PFSK-1 (cell line): ENCODE measurements at regions not wholly inside any gene's neighbourhood (a gene's known extent, or its start where the extent isn't known, plus 50 kb on each side); places are given as distances from the start of the nearest gene placed in this dataset.

Experiments used
- FOXP2 ChIP-seq: optimal IDR thresholded peaks from 2 replicates; pipeline ENCODE3; 2011; ENCODE audit warnings: borderline replicate concordance, control low read depth, inconsistent platforms; ENCODE audit not compliant: insufficient read depth; ENCODE audit errors: extremely low read length, extremely low read depth
- POLR2AphosphoS5 ChIP-seq: IDR thresholded peaks from 2 replicates; pipeline ENCODE4 v1.6.1; 2012; ENCODE audit warnings: low read depth, mild to moderate bottlenecking, control low read depth, low read length, moderate library complexity
- SIN3A ChIP-seq: IDR thresholded peaks from 2 replicates; pipeline ENCODE4 v1.6.1; 2012; ENCODE audit warnings: mild to moderate bottlenecking, low read length, moderate library complexity, borderline replicate concordance; ENCODE audit not compliant: insufficient read depth
- TAF1 ChIP-seq: IDR thresholded peaks from 2 replicates; pipeline ENCODE4 v1.6.1; 2012; ENCODE audit warnings: low read length, control low read depth, borderline replicate concordance; ENCODE audit not compliant: insufficient read depth
- TF ChIP-seq, protein P1 (sequence below), 2 experiments: IDR thresholded peaks; 2 replicates each; pipeline versions ENCODE4 v1.6.1 to v1.8.0; 2011 to 2012; ENCODE audit warnings: low read depth in 2 of 2, low read length in 2 of 2, control low read depth in 1 of 2, inconsistent platforms in 1 of 2, mild to moderate bottlenecking in 1 of 2, moderate library complexity in 1 of 2; ENCODE audit not compliant: insufficient read depth in 1 of 2

DNA sequence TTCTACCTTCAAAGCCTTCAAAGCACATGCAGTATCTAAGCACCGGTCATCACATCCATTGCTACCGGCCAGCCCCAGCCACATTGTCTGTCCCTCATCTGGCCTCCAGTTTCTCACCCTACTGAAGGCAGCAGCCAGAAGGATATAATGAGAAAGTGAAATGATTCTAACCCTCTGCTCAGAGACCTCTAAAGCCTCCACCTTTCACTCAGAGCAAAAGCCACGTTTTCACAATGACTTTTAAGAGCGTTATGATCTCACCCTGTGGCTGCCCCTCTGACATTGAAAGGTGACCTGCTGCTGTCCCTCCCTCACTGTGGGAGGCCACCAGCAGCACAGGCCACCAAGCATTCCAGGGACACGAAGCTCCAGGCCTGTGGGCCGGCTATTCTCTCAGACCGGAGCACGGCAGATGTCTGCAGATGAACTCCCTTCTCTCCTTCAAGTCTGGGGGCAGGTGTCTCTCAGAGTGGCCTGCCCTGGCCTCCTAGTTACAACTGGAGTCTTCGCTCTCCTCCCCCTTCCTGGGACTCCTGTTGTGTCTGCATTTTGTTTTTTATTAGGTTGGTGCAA lies 94.9 kb upstream of the EEPD1 start:
- no peak for TF ChIP-seq POLR2AphosphoS5
- TF ChIP-seq TAF1 = no peak
- no peak for TF ChIP-seq SIN3A
- TF ChIP-seq, protein P1, sequence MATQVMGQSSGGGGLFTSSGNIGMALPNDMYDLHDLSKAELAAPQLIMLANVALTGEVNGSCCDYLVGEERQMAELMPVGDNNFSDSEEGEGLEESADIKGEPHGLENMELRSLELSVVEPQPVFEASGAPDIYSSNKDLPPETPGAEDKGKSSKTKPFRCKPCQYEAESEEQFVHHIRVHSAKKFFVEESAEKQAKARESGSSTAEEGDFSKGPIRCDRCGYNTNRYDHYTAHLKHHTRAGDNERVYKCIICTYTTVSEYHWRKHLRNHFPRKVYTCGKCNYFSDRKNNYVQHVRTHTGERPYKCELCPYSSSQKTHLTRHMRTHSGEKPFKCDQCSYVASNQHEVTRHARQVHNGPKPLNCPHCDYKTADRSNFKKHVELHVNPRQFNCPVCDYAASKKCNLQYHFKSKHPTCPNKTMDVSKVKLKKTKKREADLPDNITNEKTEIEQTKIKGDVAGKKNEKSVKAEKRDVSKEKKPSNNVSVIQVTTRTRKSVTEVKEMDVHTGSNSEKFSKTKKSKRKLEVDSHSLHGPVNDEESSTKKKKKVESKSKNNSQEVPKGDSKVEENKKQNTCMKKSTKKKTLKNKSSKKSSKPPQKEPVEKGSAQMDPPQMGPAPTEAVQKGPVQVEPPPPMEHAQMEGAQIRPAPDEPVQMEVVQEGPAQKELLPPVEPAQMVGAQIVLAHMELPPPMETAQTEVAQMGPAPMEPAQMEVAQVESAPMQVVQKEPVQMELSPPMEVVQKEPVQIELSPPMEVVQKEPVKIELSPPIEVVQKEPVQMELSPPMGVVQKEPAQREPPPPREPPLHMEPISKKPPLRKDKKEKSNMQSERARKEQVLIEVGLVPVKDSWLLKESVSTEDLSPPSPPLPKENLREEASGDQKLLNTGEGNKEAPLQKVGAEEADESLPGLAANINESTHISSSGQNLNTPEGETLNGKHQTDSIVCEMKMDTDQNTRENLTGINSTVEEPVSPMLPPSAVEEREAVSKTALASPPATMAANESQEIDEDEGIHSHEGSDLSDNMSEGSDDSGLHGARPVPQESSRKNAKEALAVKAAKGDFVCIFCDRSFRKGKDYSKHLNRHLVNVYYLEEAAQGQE (IDR thresholded peaks at IDR 0.05; ENCODE audit: insufficient read depth in 1 of 2, low read depth in 2 of 2, low read length in 2 of 2) = no peak
- TF ChIP-seq FOXP2 = no peak

DNA sequence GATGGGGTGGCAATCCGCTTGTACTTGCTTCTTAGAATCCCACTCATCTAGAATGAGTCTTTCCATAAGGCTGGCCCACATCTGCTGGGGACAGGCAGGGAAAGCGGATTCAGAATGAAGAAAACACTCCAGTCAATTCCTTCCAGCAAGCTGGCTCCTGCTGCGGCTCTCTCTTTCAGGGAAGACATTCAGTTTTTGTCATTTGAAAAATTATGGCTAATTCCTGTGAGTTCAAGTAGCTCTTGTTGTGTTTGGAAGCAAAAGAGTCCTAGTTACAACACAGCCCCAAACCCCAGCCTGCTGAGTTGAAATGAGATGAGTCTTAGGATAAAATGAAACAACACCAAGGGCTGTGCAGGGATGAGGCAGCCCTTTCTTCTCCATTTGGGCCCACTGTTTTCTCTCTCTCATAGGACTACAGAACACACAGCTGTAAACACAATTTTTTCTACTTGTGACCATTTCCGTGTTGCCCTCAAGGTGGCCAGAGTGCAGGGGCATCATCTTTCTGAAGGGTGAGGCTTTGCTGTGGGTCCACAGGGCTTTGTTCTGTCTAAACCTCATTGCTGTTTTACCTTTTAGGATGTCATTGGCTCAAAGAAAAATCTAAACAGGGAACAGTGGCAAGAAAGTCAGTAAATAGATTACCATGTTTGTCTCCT lies 90.8 kb upstream of the EEPD1 start:
- TF ChIP-seq SIN3A = no peak
- no peak for TF ChIP-seq FOXP2
- TF ChIP-seq TAF1 = no peak
- no peak for TF ChIP-seq POLR2AphosphoS5
- TF ChIP-seq, protein P1 (IDR thresholded peaks at IDR 0.05; ENCODE audit: insufficient read depth in 1 of 2, low read depth in 2 of 2, low read length in 2 of 2) = no peak

DNA sequence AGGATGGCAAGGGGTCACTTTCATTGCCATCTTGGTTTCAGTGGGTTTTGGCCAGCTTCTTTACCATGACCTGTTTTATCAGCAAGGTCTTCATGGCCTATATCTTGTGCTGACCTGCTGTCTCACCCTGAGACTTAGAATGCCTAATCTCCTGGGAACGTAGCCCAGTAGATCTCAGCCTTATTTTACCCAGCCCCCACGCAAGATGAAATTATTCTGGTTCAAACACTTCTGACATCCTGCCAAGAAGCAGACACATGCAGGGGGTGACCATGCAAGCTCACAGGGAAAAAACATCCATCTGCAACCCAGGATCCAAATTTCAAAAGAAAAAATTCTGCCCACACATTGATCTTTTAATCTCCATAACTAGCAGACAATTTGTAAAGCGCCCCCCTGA lies 88.4 kb upstream of the EEPD1 start:
- no peak for TF ChIP-seq SIN3A
- TF ChIP-seq, protein P1 (IDR thresholded peaks at IDR 0.05; ENCODE audit: insufficient read depth in 1 of 2, low read depth in 2 of 2, low read length in 2 of 2) = no peak
- no peak for TF ChIP-seq FOXP2
- no peak for TF ChIP-seq POLR2AphosphoS5
- TF ChIP-seq TAF1 = no peak

DNA sequence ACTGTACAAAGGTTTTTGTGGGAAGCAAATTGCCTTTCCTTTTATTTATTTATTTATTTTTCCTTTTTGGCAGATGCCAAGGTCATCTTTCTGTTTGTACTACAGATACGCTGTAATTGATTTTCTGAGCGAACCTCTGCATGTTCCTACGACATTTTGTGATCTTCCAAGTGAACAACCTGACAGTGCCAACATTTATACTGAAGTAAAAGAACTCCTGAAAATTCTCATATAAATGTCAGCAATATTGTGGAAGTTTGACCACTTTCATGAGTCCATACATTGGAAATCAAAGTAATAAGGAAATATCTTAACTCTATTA lies 86.8 kb upstream of the EEPD1 start:
- TF ChIP-seq FOXP2 = no peak
- TF ChIP-seq POLR2AphosphoS5 = no peak
- TF ChIP-seq SIN3A = no peak
- no peak for TF ChIP-seq TAF1
- TF ChIP-seq, protein P1 (IDR thresholded peaks at IDR 0.05; ENCODE audit: insufficient read depth in 1 of 2, low read depth in 2 of 2, low read length in 2 of 2) = no peak
